ENCODE measurements at regions not wholly inside any gene's neighbourhood (a gene's known extent, or its start where the extent isn't known, plus 50 kb on each side); places are given as distances from the start of the nearest gene placed in this dataset.
"Not testable (repeated sequence)": the region's sequence is repeated elsewhere in the genome, so short reads cannot be mapped to it uniquely, and the experiment has no call there.

- intact Hi-C loops (cut with micrococcal nuclease), result no loop called here
Measured at GRCh38 chr13:86920961-86921360, 750.2 kb upstream of the SLITRK5 start.

GRCh38 chr13:86922936-86923335, 748.2 kb upstream of the SLITRK5 start:
- intact Hi-C loops (cut with micrococcal nuclease), result no loop called here

DNA sequence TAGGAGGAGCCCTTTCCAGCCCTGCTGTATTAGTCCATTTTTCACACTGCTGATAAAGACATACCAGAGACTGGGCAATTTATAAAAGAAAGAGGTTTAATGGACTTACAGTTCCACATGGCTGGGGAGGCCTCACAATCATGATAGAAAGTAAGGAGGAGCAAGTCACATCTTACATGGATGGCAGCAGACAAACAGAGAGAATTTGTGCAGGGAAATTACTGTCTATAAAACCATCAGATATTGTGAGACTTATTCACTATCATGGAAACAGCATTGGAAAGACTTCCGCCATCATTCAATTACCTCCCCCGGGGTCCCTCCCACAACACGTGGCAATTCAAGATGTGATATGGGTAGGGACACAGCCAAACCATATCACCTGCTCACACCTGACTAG, 744.3 kb upstream of the SLITRK5 start:
- intact Hi-C loops (cut with micrococcal nuclease), result not testable (repeated sequence)

- intact Hi-C loops (cut with micrococcal nuclease), result no loop called here
Measured at GRCh38 chr13:86932776-86933334, 738.3 kb upstream of the SLITRK5 start.

GRCh38 chr13:86933676-86934075, 737.5 kb upstream of the SLITRK5 start:
- intact Hi-C loops (cut with micrococcal nuclease), result no loop called here

DNA sequence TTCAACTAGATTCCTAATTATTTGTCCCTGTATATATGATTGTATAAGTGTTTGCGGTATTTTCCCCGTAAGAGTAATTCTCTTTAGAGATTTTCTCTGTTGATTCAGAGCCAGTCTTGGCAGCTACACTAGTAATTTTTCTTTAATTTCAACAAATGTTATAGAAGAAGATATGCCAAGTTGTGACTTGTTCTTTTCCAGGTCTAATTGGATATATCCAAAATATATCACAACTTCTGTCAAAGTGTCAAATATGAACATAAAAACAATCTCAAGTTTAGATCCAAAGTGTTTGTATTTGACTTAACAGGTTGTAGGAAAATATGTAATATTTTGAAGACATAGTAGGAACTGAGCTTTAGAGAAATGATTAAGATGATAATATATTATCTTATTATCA, 733.9 kb upstream of the SLITRK5 start:
- intact Hi-C loops (cut with micrococcal nuclease), result no loop called here

DNA sequence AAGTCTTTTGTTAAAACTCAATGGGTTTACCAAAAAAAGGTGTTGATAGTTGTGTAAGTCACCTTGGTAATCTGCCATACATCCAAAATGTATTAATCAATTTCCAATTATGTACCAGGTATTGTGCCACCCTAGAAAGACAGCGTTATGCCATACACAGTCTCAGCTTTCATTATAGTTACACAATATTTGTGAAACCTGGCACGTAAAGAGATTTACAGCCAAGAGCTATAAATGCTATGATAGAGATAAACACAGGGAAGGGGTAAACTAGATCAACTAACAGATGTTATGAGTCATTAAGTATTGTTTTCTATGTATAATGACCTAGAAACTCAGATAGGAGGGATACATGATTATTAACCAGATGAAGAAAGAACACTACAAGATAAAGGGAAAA, 725.6 kb upstream of the SLITRK5 start:
- intact Hi-C loops (cut with micrococcal nuclease), result no loop called here

GRCh38 chr13:86946734-86947133, 724.4 kb upstream of the SLITRK5 start:
- intact Hi-C loops (cut with micrococcal nuclease), result no loop called here

- intact Hi-C loops (cut with micrococcal nuclease), result no loop called here
Measured at GRCh38 chr13:86954341-86954740, 716.8 kb upstream of the SLITRK5 start.

- intact Hi-C loops (cut with micrococcal nuclease), result no loop called here
Measured at GRCh38 chr13:86960876-86961275, 710.3 kb upstream of the SLITRK5 start.

- intact Hi-C loops (cut with micrococcal nuclease), result no loop called here
Measured at GRCh38 chr13:86974251-86974994, 696.7 kb upstream of the SLITRK5 start.

DNA sequence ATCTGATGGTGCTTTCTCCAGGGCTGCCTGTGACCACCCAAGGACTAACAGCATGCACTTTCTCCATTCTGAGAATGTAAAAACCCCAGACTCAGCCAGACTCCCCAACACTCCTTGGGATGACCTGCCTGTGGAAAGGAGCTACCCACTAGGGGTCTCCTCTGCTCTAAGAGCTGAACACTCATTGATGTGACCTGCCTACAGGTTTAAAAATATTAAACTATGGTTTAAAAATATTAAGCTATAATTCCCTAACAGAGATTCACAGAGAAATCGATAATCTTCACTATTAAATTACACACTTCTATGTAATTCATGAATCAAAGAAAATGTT, 696.2 kb upstream of the SLITRK5 start:
- intact Hi-C loops (cut with micrococcal nuclease), result no loop called here

- intact Hi-C loops (cut with micrococcal nuclease), result no loop called here
Measured at GRCh38 chr13:86976521-86977324, 694.4 kb upstream of the SLITRK5 start.

DNA sequence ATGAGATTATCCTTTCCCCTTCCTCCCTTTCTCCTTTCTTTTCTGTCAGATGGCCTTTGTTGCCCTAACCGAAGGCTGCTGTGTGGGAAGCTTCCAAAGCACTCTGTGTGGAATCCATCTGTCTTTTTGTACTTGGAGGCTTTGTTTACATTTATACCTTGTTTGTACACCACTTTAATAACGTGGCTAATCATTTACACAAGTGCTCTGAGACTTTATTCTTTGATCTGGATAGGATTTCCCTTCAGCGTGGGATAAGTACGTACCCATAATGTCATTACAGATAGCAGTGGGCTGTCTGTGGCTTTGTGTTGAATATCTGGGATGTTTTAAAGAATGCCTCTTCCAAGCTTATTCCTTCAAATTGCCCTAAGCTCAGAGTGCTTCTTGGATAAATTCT, 684.7 kb upstream of the SLITRK5 start:
- intact Hi-C loops (cut with micrococcal nuclease), result no loop called here

GRCh38 chr13:86992251-86992650, 678.9 kb upstream of the SLITRK5 start:
- intact Hi-C loops (cut with micrococcal nuclease), result no loop called here

GRCh38 chr13:87003265-87003664, 667.9 kb upstream of the SLITRK5 start:
- intact Hi-C loops (cut with micrococcal nuclease), result no loop called here

GRCh38 chr13:87005511-87005910, 665.7 kb upstream of the SLITRK5 start:
- intact Hi-C loops (cut with micrococcal nuclease), result no loop called here

- intact Hi-C loops (cut with micrococcal nuclease), result no loop called here
Measured at GRCh38 chr13:87035526-87035925, 635.6 kb upstream of the SLITRK5 start.

DNA sequence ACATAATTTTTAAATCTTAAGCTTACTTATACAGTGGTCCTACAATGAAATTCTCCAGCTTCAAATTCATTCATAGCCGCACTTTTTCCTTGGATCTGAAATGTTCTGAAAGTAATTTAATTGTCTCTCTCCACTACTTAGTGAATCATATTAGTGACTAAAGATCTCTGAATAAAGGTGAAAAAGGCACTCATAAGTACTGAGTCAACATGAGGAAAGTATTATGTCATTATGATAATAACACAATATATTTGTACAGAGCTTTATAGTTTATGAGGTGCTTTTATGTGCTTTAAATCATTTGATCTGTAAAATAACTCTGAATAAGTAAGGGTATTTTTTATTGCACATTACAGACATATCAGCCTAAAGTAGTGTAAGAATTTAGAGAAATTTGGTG, 628.2 kb upstream of the SLITRK5 start:
- intact Hi-C loops (cut with micrococcal nuclease), result no loop called here

- intact Hi-C loops (cut with micrococcal nuclease), result no loop called here
Measured at GRCh38 chr13:87052731-87053130, 618.4 kb upstream of the SLITRK5 start.

DNA sequence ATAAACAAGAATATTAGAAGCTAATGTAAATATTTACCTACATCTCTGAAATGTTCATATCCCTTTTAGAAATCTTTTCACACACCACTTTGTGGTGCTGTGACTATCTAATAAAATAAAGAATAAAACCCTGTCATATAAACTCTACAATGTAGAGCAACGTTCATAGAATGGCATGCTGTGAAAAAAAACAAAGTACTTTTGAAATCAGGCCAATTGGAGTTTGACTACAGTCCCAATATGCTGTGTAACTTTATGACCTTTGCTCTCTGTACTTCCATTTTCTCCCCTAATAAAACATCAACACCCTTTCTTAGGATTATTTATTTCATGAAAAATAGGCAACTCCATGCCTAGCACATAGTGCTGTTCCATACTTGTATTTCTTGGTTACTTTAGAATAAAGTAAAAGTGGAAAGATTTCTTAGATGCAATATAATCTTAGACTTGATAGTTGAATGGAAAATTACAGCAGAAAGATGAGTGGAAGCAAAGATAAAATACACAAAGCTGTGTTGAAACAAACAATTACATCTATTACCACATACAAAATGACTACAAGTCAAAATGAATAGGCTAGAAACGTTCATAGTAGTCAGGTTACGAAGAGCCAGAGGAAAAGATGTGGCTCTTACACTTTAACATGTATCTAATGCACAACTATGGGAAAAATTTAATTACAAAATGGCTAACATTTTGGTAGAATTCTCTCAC, 613.2 kb upstream of the SLITRK5 start:
- intact Hi-C loops (cut with micrococcal nuclease), result no loop called here

- intact Hi-C loops (cut with micrococcal nuclease), result no loop called here
Measured at GRCh38 chr13:87058786-87059329, 612.3 kb upstream of the SLITRK5 start.
